Neuronal stem cell (in vitro differentiated cells): ENCODE measurements at regions not wholly inside any gene's neighbourhood (a gene's known extent, or its start where the extent isn't known, plus 50 kb on each side); places are given as distances from the start of the nearest gene placed in this dataset.

Experiments
- DNase-seq: peaks from one replicate; pipeline ENCODE4 v3.0.0-alpha.2; 2013; ENCODE audit warnings: low spot score
- H2AFZ ChIP-seq: one replicate; pipeline ENCODE4 v1.6.1; 2013; ENCODE audit warnings: mild to moderate bottlenecking, low read length, inconsistent platforms
- H2AK5ac ChIP-seq: 2 replicates; pipeline ENCODE4 v1.6.1; 2013; ENCODE audit warnings: low read depth, mild to moderate bottlenecking, inconsistent platforms, low read length, moderate library complexity, mixed read lengths
- H2BK120ac ChIP-seq: 2 replicates; pipeline ENCODE4 v1.6.1; 2013; ENCODE audit warnings: low read depth, mild to moderate bottlenecking, inconsistent platforms, low read length, moderate library complexity, mixed read lengths
- H2BK12ac ChIP-seq: one replicate; pipeline ENCODE4 v1.6.1; 2013; ENCODE audit warnings: low read length, inconsistent platforms
- H2BK15ac ChIP-seq: 2 replicates; pipeline ENCODE4 v1.6.1; 2013; ENCODE audit warnings: mild to moderate bottlenecking, low read length, inconsistent platforms, mixed read lengths
- H2BK5ac ChIP-seq: one replicate; pipeline ENCODE4 v1.6.1; 2013; ENCODE audit warnings: inconsistent platforms, mild to moderate bottlenecking, low read length, moderate library complexity
- H3K14ac ChIP-seq: one replicate; pipeline ENCODE4 v1.6.1; 2013; ENCODE audit warnings: low read length, inconsistent platforms
- H3K18ac ChIP-seq: 2 replicates; pipeline ENCODE4 v1.6.1; 2013; ENCODE audit warnings: low read length, inconsistent platforms
- H3K23ac ChIP-seq: 2 replicates; pipeline ENCODE4 v1.6.1; 2013; ENCODE audit warnings: low read depth, mild to moderate bottlenecking, mixed read lengths, low read length, inconsistent platforms; ENCODE audit not compliant: poor library complexity
- H3K27ac ChIP-seq: replicated peaks from 3 replicates; pipeline ENCODE4 v1.5.1; 2013; ENCODE audit warnings: low read length, inconsistent platforms
- H3K27me3 ChIP-seq, 3 experiments: 2 replicates each; pipeline ENCODE4 v1.6.1; 2013; ENCODE audit warnings: low read length in 3 of 3, mild to moderate bottlenecking in 2 of 3, inconsistent platforms in 1 of 3, low read depth in 1 of 3, mixed read lengths in 1 of 3, moderate library complexity in 1 of 3; ENCODE audit not compliant: control insufficient read depth in 3 of 3, insufficient read depth in 3 of 3
- H3K36me3 ChIP-seq, 2 donors: replicated peaks in 1 of 2; 2 replicates each; pipeline ENCODE4 v1.6.1; 2013; ENCODE audit warnings: low read length in 2 of 2; ENCODE audit not compliant: control insufficient read depth in 2 of 2, insufficient read depth in 2 of 2
- H3K4ac ChIP-seq: 2 replicates; pipeline ENCODE4 v1.6.1; 2013; ENCODE audit warnings: inconsistent platforms, mild to moderate bottlenecking, low read length, moderate library complexity
- H3K4me1 ChIP-seq, 2 donors: 1 replicate in 1 of 2; 2 replicates in 1 of 2; pipeline ENCODE4 v1.6.1; 2013; ENCODE audit warnings: low read length in 2 of 2, low read depth in 1 of 2; ENCODE audit not compliant: control insufficient read depth in 2 of 2, insufficient read depth in 1 of 2
- H3K4me2 ChIP-seq: one replicate; pipeline ENCODE4 v1.6.1; 2013; ENCODE audit warnings: mild to moderate bottlenecking, low read length, inconsistent platforms; ENCODE audit not compliant: insufficient read depth, poor library complexity, severe bottlenecking
- H3K4me3 ChIP-seq, 2 donors: 2 replicates each; pipeline ENCODE4 v1.5.1; 2013; ENCODE audit warnings: low read length in 2 of 2, mild to moderate bottlenecking in 2 of 2, inconsistent platforms in 1 of 2, moderate library complexity in 1 of 2
- H3K79me1 ChIP-seq: one replicate; pipeline ENCODE4 v1.6.1; 2013; ENCODE audit warnings: low read depth, mild to moderate bottlenecking, inconsistent platforms, low read length, moderate library complexity
- H3K9ac ChIP-seq: one replicate; pipeline ENCODE4 v1.6.1; 2013; ENCODE audit warnings: mild to moderate bottlenecking, low read depth, low read length, inconsistent platforms; ENCODE audit not compliant: poor library complexity
- H3K9me3 ChIP-seq, 2 donors: replicated peaks in 1 of 2; 2 replicates each; pipeline versions ENCODE3 to v1.6.1; 2013; ENCODE audit warnings: low read length in 2 of 2, mild to moderate bottlenecking in 2 of 2, inconsistent platforms in 1 of 2, low read depth in 1 of 2, mixed read lengths in 1 of 2, moderate library complexity in 1 of 2; ENCODE audit not compliant: control insufficient read depth in 2 of 2, insufficient read depth in 1 of 2
- H4K8ac ChIP-seq: one replicate; pipeline ENCODE4 v1.6.1; 2013; ENCODE audit warnings: low read depth, mild to moderate bottlenecking, inconsistent platforms, low read length, moderate library complexity
- H4K91ac ChIP-seq: one replicate; pipeline ENCODE4 v1.6.1; 2013; ENCODE audit warnings: low read length, low read depth, mild to moderate bottlenecking, inconsistent platforms; ENCODE audit not compliant: poor library complexity
- WGBS, 2 donors: extraction: QIAGEN DNeasy Blood & Tissue Kit; methylation state at CpG; one replicate each; pipeline ENCODE4 v1.1.7; 2013; ENCODE audit warnings: missing lambda C conversion rate in 2 of 2, mixed read lengths in 1 of 2; ENCODE audit not compliant: insufficient read length in 2 of 2, insufficient replicate concordance in 1 of 2; ENCODE audit errors: extremely low coverage in 2 of 2; 5-methylcytosine and 5-hydroxymethylcytosine counted together

- no peak overlapping the region for H2BK5ac ChIP-seq
- no peak overlapping the region for H2BK12ac ChIP-seq
- H3K36me3 ChIP-seq = no peaks in the 10 kb centered on the region
- H2AK5ac ChIP-seq = no peak overlapping the region
- no CpG with 5 or more reads among the region's 9 CpGs for WGBS, 2 donors
- no peak for DNase-seq
- no peak overlapping the region for H3K14ac ChIP-seq
- no peak overlapping the region for H3K27ac ChIP-seq
- H3K4ac ChIP-seq = no peak overlapping the region
- no peaks in the 10 kb centered on the region for H3K4me1 ChIP-seq
- no peak overlapping the region for H4K91ac ChIP-seq
- H3K4me3 ChIP-seq = no peak overlapping the region
- H2BK15ac ChIP-seq = no peak overlapping the region
- no peak overlapping the region for H4K8ac ChIP-seq
- H2BK120ac ChIP-seq = no peak overlapping the region
- H3K9ac ChIP-seq = no peak overlapping the region
- H3K9me3 ChIP-seq = no peaks in the 10 kb centered on the region
- no peaks in the 10 kb centered on the region for H3K79me1 ChIP-seq
- H3K23ac ChIP-seq = no peak overlapping the region
- no peak overlapping the region for H3K4me2 ChIP-seq
- H3K27me3 ChIP-seq = no peaks in the 10 kb centered on the region
- H2AFZ ChIP-seq = no peak overlapping the region
- no peak overlapping the region for H3K18ac ChIP-seq
Observed at GRCh38 chr13:21875116-21875515, 204.2 kb downstream of the FGF9 start.

DNA sequence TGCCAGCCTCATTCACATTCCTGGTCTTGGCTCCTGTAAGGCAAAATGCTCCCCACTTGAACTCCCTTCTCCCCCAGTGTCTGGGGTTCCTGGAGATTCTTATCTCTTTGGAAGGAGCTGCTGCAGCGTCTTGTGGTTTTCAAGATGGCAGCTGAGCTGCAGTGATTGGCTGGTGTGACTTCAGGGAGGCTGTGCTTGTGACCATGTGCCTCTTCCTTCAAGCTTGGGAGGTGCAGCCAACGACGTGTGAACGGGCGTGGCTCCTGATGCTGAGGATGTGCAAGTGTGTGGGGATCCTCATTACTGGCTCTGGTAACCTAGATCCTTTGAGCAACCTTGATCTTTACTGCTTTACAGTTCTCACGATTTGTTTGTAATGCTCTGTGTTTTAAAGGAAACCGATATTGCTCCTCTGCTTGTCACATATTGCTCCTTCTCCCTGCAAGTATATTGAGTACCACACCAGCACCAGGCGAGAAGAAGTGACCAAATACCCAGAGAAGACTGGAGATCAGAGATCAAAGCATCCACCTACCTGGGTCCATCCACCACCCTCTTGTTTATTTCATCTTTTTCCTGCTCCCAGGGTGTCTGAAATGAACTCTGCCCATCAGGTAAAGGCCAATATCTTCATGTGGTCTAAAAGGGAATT, 208.5 kb downstream of the FGF9 start:
- Histone ChIP-seq H3K9me3 (no peaks in the 10 kb centered on the region), H3K36me3 (no peaks in the 10 kb centered on the region), H3K27ac (no peak overlapping the region), H3K4me1 (no peaks in the 10 kb centered on the region), H2BK12ac (no peak overlapping the region), H2AK5ac (no peak overlapping the region), H3K23ac (no peak overlapping the region), H4K8ac (no peak overlapping the region), H3K4me3 (no peak overlapping the region), H4K91ac (no peak overlapping the region), H2AFZ (no peak overlapping the region), H3K4me2 (no peak overlapping the region), H3K18ac (no peak overlapping the region), H3K14ac (no peak overlapping the region), H3K4ac (no peak overlapping the region), H3K9ac (peak overlapping the region; percentile 24), H2BK15ac (no peak overlapping the region), H2BK5ac (no peak overlapping the region), H2BK120ac (no peak overlapping the region), H3K27me3 (no peaks in the 10 kb centered on the region), H3K79me1 (no peaks in the 10 kb centered on the region)
- no CpG with 5 or more reads among the region's 8 CpGs for WGBS, 2 donors
- DNase-seq = no peak

- no peak overlapping the region for H2BK15ac ChIP-seq
- WGBS, 2 donors = no CpG with 5 or more reads among the region's 9 CpGs
- no peak overlapping the region for H4K8ac ChIP-seq
Observed at GRCh38 chr13:21882766-21883165, 211.9 kb downstream of the FGF9 start.

DNA sequence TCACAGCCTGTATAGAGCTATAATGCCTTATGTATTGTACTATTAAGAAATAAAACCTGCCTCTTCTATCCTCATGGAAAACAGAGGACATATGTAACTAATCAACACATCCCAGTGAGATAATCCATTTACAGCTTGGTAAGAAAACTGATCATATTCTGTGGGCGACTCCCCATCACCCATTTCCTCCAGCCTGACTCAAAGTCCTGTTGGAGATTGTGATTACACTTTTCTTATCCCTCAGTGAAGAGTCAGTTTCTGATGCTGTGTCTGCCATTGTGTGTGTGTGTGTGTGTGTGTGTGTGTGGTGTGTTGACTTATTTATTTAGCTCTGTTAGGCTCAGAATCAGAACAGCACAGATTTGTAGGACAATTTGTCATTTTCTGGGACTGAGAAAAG, 212.8 kb downstream of the FGF9 start:
- Histone ChIP-seq H3K4me3 (no peak overlapping the region), H2AFZ (no peak overlapping the region), H3K79me1 (no peaks in the 10 kb centered on the region), H2BK15ac (no peak overlapping the region), H3K36me3 (no peaks in the 10 kb centered on the region), H3K23ac (no peak overlapping the region), H3K9me3 (no peaks in the 10 kb centered on the region), H4K91ac (no peak overlapping the region), H3K27me3 (no peaks in the 10 kb centered on the region), H3K4me2 (no peak overlapping the region), H2BK12ac (no peak overlapping the region), H2BK120ac (no peak overlapping the region), H3K4ac (no peak overlapping the region), H3K27ac (no peak overlapping the region), H2AK5ac (no peak overlapping the region), H3K18ac (no peak overlapping the region), H2BK5ac (no peak overlapping the region), H3K9ac (no peak overlapping the region), H4K8ac (no peak overlapping the region), H3K4me1 (peaks cover 0 to 2% of the 10 kb centered on the region in 2 donors), H3K14ac (no peak overlapping the region)
- no peak for DNase-seq
- no CpG with 5 or more reads among the region's 1 CpG for WGBS, 2 donors

More at GRCh38 chr13:21882766-21883165, 211.9 kb downstream of the FGF9 start:
- DNase-seq = no peak
- Histone ChIP-seq H2BK12ac (no peak overlapping the region), H3K9ac (no peak overlapping the region), H3K4ac (no peak overlapping the region), H3K4me1 (peaks cover 0 to 2% of the 10 kb centered on the region in 2 donors), H3K9me3 (no peaks in the 10 kb centered on the region), H2AK5ac (no peak overlapping the region), H2BK120ac (no peak overlapping the region), H3K4me3 (no peak overlapping the region), H3K23ac (no peak overlapping the region), H2AFZ (no peak overlapping the region), H2BK5ac (no peak overlapping the region), H3K27me3 (no peaks in the 10 kb centered on the region), H3K18ac (no peak overlapping the region), H3K27ac (no peak overlapping the region), H3K79me1 (no peaks in the 10 kb centered on the region), H3K36me3 (no peaks in the 10 kb centered on the region), H3K14ac (no peak overlapping the region), H4K91ac (no peak overlapping the region), H3K4me2 (no peak overlapping the region)
